ENCODE measurements at regions not wholly inside any gene's neighbourhood (a gene's known extent, or its start where the extent isn't known, plus 50 kb on each side); places are given as distances from the start of the nearest gene placed in this dataset.

DNA sequence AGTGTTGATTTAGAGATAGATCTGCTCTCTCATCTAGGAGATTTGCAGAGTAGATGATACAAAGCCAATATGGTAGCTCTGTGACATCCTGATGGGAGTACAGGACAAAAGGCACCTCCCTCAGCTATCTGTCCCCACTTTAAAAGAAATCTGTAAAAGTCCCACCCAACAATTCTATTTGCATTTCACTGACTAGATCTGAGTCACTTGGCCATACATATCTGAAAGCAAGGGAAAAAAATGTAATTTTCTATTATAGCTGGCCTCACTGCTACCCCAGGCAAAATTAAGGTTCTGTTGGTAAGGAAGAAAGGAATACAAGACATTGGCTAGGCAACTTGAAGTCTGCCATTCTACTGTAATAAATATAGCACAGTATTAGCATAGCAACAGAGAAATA lies 96.2 kb upstream of the RNF180 start:
- no peak for DNase-seq (ENCODE audit: low spot score in 2 of 2)
- H3K9me3 ChIP-seq: no peaks in the 10 kb centered on the region
- H3K4me1 ChIP-seq: no peaks in the 10 kb centered on the region
- H3K4me3 ChIP-seq: no peak overlapping the region
- no peaks in the 10 kb centered on the region for H3K27me3 ChIP-seq
- TF ChIP-seq POLR2AphosphoS5 (IDR thresholded peaks at IDR 0.05) (no peak), POLR2A (IDR thresholded peaks at IDR 0.05) (no peak), EP300 (IDR thresholded peaks at IDR 0.05) (no peak)
- TF ChIP-seq, protein P1, sequence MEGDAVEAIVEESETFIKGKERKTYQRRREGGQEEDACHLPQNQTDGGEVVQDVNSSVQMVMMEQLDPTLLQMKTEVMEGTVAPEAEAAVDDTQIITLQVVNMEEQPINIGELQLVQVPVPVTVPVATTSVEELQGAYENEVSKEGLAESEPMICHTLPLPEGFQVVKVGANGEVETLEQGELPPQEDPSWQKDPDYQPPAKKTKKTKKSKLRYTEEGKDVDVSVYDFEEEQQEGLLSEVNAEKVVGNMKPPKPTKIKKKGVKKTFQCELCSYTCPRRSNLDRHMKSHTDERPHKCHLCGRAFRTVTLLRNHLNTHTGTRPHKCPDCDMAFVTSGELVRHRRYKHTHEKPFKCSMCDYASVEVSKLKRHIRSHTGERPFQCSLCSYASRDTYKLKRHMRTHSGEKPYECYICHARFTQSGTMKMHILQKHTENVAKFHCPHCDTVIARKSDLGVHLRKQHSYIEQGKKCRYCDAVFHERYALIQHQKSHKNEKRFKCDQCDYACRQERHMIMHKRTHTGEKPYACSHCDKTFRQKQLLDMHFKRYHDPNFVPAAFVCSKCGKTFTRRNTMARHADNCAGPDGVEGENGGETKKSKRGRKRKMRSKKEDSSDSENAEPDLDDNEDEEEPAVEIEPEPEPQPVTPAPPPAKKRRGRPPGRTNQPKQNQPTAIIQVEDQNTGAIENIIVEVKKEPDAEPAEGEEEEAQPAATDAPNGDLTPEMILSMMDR (IDR thresholded peaks at IDR 0.05): no peak
- no peaks in the 10 kb centered on the region for H3K36me3 ChIP-seq
- H3K27ac ChIP-seq: no peak overlapping the region

DNA sequence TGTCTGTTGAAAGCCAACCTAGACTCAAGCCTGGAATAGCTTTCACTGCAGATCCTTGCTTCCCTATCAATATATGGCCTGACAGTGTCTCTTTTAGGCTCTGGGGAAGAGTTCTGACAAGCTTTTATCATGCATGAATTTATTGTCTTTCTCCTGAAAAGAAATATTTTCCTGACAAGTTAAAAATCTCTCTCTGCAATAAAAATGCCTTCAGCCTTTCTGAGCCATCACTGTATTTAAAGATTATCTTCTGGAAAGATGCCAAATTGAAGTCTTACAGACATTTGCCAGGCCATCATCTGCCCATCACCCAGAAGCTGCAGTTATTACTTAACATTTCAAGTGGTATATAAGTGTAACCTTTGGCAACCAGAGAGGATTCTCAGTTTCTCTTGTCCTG lies 88.1 kb upstream of the HTR1A start:
- H3K27me3 ChIP-seq: no peaks in the 10 kb centered on the region
- H3K27ac ChIP-seq: no peak overlapping the region
- H3K4me1 ChIP-seq: no peaks in the 10 kb centered on the region
- no peaks in the 10 kb centered on the region for H3K36me3 ChIP-seq
- no peak for TF ChIP-seq POLR2AphosphoS5 (IDR thresholded peaks at IDR 0.05)
- TF ChIP-seq POLR2A (IDR thresholded peaks at IDR 0.05): no peak
- TF ChIP-seq, protein P1 (IDR thresholded peaks at IDR 0.05): no peak
- TF ChIP-seq EP300 (IDR thresholded peaks at IDR 0.05): no peak
- H3K4me3 ChIP-seq: no peak overlapping the region
- DNase-seq (ENCODE audit: low spot score in 2 of 2): no peak
- H3K9me3 ChIP-seq: peaks cover 14% of the 10 kb centered on the region

DNA sequence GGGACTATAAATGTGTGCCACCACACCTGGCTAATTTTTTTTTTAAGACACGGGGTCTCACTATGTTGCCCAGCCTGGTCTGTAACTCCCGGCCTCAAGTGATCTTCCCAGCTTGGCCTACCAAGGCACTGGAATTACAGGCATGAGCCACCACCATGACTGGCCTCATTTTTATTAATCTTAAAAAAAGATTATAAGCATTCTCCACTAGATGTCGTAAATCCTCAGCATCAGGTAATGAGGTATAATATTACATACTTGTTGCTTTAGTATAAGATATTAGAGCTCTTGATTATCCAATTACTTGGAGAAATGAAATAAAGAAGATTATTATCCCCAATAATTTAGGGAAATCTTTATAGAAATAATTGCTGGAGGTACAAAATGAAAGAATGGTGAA lies 78.2 kb upstream of the HTR1A start:
- no peak overlapping the region for H3K27ac ChIP-seq
- no peaks in the 10 kb centered on the region for H3K27me3 ChIP-seq
- peaks cover 4% of the 10 kb centered on the region for H3K9me3 ChIP-seq
- H3K36me3 ChIP-seq: no peaks in the 10 kb centered on the region
- no peaks in the 10 kb centered on the region for H3K4me1 ChIP-seq
- TF ChIP-seq POLR2A (IDR thresholded peaks at IDR 0.05) (no peak), POLR2AphosphoS5 (IDR thresholded peaks at IDR 0.05) (no peak), EP300 (IDR thresholded peaks at IDR 0.05) (no peak)
- TF ChIP-seq, protein P1 (IDR thresholded peaks at IDR 0.05): no peak
- DNase-seq (ENCODE audit: low spot score in 2 of 2): no peak
- WGBS: 94% methylated on average over 3 of the region's 3 CpGs
- H3K4me3 ChIP-seq: no peak overlapping the region

DNA sequence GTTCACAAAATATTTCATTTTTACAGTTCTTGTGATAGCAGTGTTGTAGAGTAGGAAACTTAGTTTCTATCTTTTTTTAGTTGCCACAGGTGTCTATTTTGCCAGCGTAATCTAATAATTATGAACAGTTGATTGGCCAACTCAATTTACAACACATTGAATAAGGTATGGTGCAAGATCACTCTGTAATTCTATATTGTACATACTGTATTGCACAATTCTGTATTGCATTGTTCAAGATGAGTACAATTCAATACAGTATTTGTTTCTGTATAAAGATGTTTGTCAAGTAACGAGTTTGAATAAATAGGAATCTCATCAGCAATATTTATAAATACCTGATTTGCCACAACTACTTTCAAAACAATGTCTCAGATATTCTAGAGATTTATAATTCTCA lies 64.2 kb upstream of the HTR1A start:
- H3K36me3 ChIP-seq: no peaks in the 10 kb centered on the region
- H3K4me1 ChIP-seq: no peaks in the 10 kb centered on the region
- no peak overlapping the region for H3K27ac ChIP-seq
- WGBS: 72% methylated on average over 2 of the region's 2 CpGs
- no peak for TF ChIP-seq POLR2A (IDR thresholded peaks at IDR 0.05)
- TF ChIP-seq, protein P1 (IDR thresholded peaks at IDR 0.05): no peak
- TF ChIP-seq EP300 (IDR thresholded peaks at IDR 0.05): no peak
- TF ChIP-seq POLR2AphosphoS5 (IDR thresholded peaks at IDR 0.05): no peak
- no peaks in the 10 kb centered on the region for H3K27me3 ChIP-seq
- H3K4me3 ChIP-seq: no peak overlapping the region
- H3K9me3 ChIP-seq: no peaks in the 10 kb centered on the region
- DNase-seq (ENCODE audit: low spot score in 2 of 2): no peak

DNA sequence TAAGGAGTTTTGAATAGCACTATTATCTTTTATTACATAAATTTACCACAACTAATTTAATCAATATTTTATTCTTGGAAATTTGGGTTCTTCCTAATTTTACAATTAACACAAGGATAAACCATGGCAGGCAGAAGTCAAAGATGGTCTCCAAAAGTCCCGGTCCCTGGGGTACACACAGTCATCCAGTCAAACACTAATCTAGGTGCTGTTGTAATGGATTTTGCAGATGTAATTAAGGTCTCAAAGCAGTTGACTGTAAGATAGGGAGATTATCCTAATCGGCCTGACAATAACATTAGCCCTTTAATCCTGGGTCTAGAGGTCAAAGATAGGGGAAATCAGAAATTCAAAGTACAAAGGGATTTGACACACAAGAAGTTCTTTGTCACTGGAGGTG lies 57.5 kb upstream of the HTR1A start:
- 86% methylated on average over 2 of the region's 2 CpGs for WGBS
- DNase-seq (ENCODE audit: low spot score in 2 of 2): no peak
- Histone ChIP-seq H3K27me3 (no peaks in the 10 kb centered on the region), H3K27ac (no peak overlapping the region), H3K4me3 (no peak overlapping the region), H3K9me3 (no peaks in the 10 kb centered on the region), H3K36me3 (no peaks in the 10 kb centered on the region), H3K4me1 (no peaks in the 10 kb centered on the region)
- TF ChIP-seq POLR2A (IDR thresholded peaks at IDR 0.05) (no peak), POLR2AphosphoS5 (IDR thresholded peaks at IDR 0.05) (no peak), EP300 (IDR thresholded peaks at IDR 0.05) (no peak)
- TF ChIP-seq, protein P1 (IDR thresholded peaks at IDR 0.05): no peak
